ENCODE measurements at regions not wholly inside any gene's neighbourhood (a gene's known extent, or its start where the extent isn't known, plus 50 kb on each side); places are given as distances from the start of the nearest gene placed in this dataset.

- TF ChIP-seq CTCF (IDR thresholded peaks at IDR 0.05), result no peak
- H3K27ac ChIP-seq, result no peak overlapping the region
- no peaks in the 10 kb centered on the region for H3K4me1 ChIP-seq
- peak; percentile 16 for DNase-seq (ENCODE audit: low spot score)
- no peaks in the 10 kb centered on the region for H3K27me3 ChIP-seq
- H3K36me3 ChIP-seq, result no peaks in the 10 kb centered on the region
- no peak overlapping the region for H3K4me3 ChIP-seq
- no peaks in the 10 kb centered on the region for H3K9me3 ChIP-seq
These were observed 54.6 kb upstream of the CST7 start for GRCh38 chr20:24894488-24894887.

- DNase-seq (ENCODE audit: low spot score), result peak; percentile 36
- TF ChIP-seq CTCF (IDR thresholded peaks at IDR 0.05), result no peak
- Histone ChIP-seq H3K4me1 (no peaks in the 10 kb centered on the region), H3K4me3 (no peak overlapping the region), H3K27me3 (no peaks in the 10 kb centered on the region), H3K36me3 (no peaks in the 10 kb centered on the region), H3K9me3 (no peaks in the 10 kb centered on the region), H3K27ac (no peak overlapping the region)
These were observed 54.1 kb upstream of the CST7 start for GRCh38 chr20:24894967-24895366.

- Histone ChIP-seq H3K4me3 (no peak overlapping the region), H3K27me3 (no peaks in the 10 kb centered on the region), H3K9me3 (no peaks in the 10 kb centered on the region), H3K36me3 (no peaks in the 10 kb centered on the region), H3K27ac (no peak overlapping the region), H3K4me1 (no peaks in the 10 kb centered on the region)
- TF ChIP-seq CTCF (IDR thresholded peaks at IDR 0.05), result no peak
- no peak for DNase-seq (ENCODE audit: low spot score)
These were observed 53.6 kb upstream of the CST7 start for GRCh38 chr20:24895431-24895830.

GRCh38 chr20:24895898-24896658 is 53.0 kb upstream of the CST7 start:
- no peak for TF ChIP-seq CTCF (IDR thresholded peaks at IDR 0.05)

GRCh38 chr20:24896984-24897383 is 52.1 kb upstream of the CST7 start:
- no peak for TF ChIP-seq CTCF (IDR thresholded peaks at IDR 0.05)

More at GRCh38 chr20:24895898-24896658, 53.0 kb upstream of the CST7 start:
- Histone ChIP-seq H3K4me1 (no peaks in the 10 kb centered on the region), H3K36me3 (no peaks in the 10 kb centered on the region), H3K9me3 (no peaks in the 10 kb centered on the region), H3K4me3 (no peak overlapping the region), H3K27me3 (no peaks in the 10 kb centered on the region), H3K27ac (no peak overlapping the region)
- peak; percentile 26 for DNase-seq (ENCODE audit: low spot score)

GRCh38 chr20:24897974-24898373 is 51.1 kb upstream of the CST7 start:
- H3K36me3 ChIP-seq, result no peaks in the 10 kb centered on the region
- no peak overlapping the region for H3K27ac ChIP-seq
- no peaks in the 10 kb centered on the region for H3K9me3 ChIP-seq
- TF ChIP-seq CTCF (IDR thresholded peaks at IDR 0.05), result no peak
- H3K4me1 ChIP-seq, result no peaks in the 10 kb centered on the region
- DNase-seq (ENCODE audit: low spot score), result no peak
- no peak overlapping the region for H3K4me3 ChIP-seq
- H3K27me3 ChIP-seq, result no peaks in the 10 kb centered on the region

More at GRCh38 chr20:24896984-24897383, 52.1 kb upstream of the CST7 start:
- no peaks in the 10 kb centered on the region for H3K27me3 ChIP-seq
- DNase-seq (ENCODE audit: low spot score), result no peak
- H3K4me3 ChIP-seq, result no peak overlapping the region
- no peaks in the 10 kb centered on the region for H3K9me3 ChIP-seq
- no peaks in the 10 kb centered on the region for H3K36me3 ChIP-seq
- H3K27ac ChIP-seq, result no peak overlapping the region
- H3K4me1 ChIP-seq, result no peaks in the 10 kb centered on the region

All from right atrium auricular region (tissue), 2 donors.